ENCODE measurements at regions not wholly inside any gene's neighbourhood (a gene's known extent, or its start where the extent isn't known, plus 50 kb on each side); places are given as distances from the start of the nearest gene placed in this dataset.

- H2AFZ ChIP-seq (ENCODE audit: control insufficient read depth, low read depth, low read length), result no peak overlapping the region
- WGBS (ENCODE audit: insufficient coverage, insufficient replicate concordance, low lambda C conversion rate, missing lambda C conversion rate), result 67% methylated on average over 4 of the region's 4 CpGs
- H4K20me1 ChIP-seq (ENCODE audit: control insufficient read depth, insufficient read depth), result no peaks in the 10 kb centered on the region
- H3K4me1 ChIP-seq (ENCODE audit: control insufficient read depth, insufficient read depth, low read length), result no peaks in the 10 kb centered on the region
- CTCF ChIA-PET, result no interaction called here
- no peaks in the 10 kb centered on the region for H3K36me3 ChIP-seq (ENCODE audit: control insufficient read depth in 2 of 2, insufficient read depth in 2 of 2, low read length in 1 of 2)
- H3K27ac ChIP-seq (ENCODE audit: control insufficient read depth, insufficient read depth), result no peak overlapping the region
- POLR2A ChIA-PET, result no interaction called here
- RAD21 ChIA-PET (ENCODE audit: unreplicated experiment), result no interaction called here
- H3K4me2 ChIP-seq (ENCODE audit: control insufficient read depth, insufficient read depth), result no peak overlapping the region
- ATAC-seq (no peak), FAIRE-seq (no peak), DNase-seq (ENCODE audit: low read depth, low spot score) (no peak)
- intact Hi-C loops (cut with micrococcal nuclease; ENCODE audit: unreplicated experiment), result no loop called here
- no peak overlapping the region for H3K9ac ChIP-seq (ENCODE audit: control insufficient read depth, insufficient read depth, low read length)
- H3K4me3 ChIP-seq, result no peak overlapping the region
- BruUV-seq (replicated peaks), result no TSS peak
- in situ Hi-C loops (cut with MboI), result no loop called here
- SMC1A ChIA-PET (ENCODE audit: uncharacterized antibody, unreplicated experiment), result no interaction called here
- no peaks in the 10 kb centered on the region for H3K79me2 ChIP-seq (ENCODE audit: control insufficient read depth, insufficient read depth, low read length)
- peaks cover 10% of the 10 kb centered on the region; the same call in 2 of the 3 replicates for H3K9me3 ChIP-seq (replicated peaks; ENCODE audit: control insufficient read depth, insufficient read depth, low read length)
- no peaks in the 10 kb centered on the region for H3K27me3 ChIP-seq (replicated peaks in 1 of 2; ENCODE audit: control insufficient read depth in 2 of 2, insufficient read depth in 2 of 2, low read length in 1 of 2)
- TF ChIP-seq, protein P1, sequence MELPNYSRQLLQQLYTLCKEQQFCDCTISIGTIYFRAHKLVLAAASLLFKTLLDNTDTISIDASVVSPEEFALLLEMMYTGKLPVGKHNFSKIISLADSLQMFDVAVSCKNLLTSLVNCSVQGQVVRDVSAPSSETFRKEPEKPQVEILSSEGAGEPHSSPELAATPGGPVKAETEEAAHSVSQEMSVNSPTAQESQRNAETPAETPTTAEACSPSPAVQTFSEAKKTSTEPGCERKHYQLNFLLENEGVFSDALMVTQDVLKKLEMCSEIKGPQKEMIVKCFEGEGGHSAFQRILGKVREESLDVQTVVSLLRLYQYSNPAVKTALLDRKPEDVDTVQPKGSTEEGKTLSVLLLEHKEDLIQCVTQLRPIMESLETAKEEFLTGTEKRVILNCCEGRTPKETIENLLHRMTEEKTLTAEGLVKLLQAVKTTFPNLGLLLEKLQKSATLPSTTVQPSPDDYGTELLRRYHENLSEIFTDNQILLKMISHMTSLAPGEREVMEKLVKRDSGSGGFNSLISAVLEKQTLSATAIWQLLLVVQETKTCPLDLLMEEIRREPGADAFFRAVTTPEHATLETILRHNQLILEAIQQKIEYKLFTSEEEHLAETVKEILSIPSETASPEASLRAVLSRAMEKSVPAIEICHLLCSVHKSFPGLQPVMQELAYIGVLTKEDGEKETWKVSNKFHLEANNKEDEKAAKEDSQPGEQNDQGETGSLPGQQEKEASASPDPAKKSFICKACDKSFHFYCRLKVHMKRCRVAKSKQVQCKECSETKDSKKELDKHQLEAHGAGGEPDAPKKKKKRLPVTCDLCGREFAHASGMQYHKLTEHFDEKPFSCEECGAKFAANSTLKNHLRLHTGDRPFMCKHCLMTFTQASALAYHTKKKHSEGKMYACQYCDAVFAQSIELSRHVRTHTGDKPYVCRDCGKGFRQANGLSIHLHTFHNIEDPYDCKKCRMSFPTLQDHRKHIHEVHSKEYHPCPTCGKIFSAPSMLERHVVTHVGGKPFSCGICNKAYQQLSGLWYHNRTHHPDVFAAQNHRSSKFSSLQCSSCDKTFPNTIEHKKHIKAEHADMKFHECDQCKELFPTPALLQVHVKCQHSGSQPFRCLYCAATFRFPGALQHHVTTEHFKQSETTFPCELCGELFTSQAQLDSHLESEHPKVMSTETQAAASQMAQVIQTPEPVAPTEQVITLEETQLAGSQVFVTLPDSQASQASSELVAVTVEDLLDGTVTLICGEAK (IDR thresholded peaks at IDR 0.05; ENCODE audit: borderline replicate concordance), result no peak
- TF ChIP-seq BRCA1 (IDR thresholded peaks at IDR 0.05; ENCODE audit: low read depth, low read length), result no peak
- no peak for TF ChIP-seq CHD2 (IDR thresholded peaks at IDR 0.05; ENCODE audit: borderline replicate concordance, low read depth, low read length)
- no peak for TF ChIP-seq CEBPZ (IDR thresholded peaks at IDR 0.05; ENCODE audit: low read depth, low read length)
- TF ChIP-seq IRF5 (IDR thresholded peaks at IDR 0.05; ENCODE audit: borderline replicate concordance), result no peak
- no peak for TF ChIP-seq GATAD2B (conservative IDR thresholded peaks at IDR 0.05; ENCODE audit: low read depth)
- no peak for TF ChIP-seq ZNF217 (IDR thresholded peaks at IDR 0.05)
- TF ChIP-seq BCLAF1 (IDR thresholded peaks at IDR 0.05), result no peak
- TF ChIP-seq EZH2 (IDR thresholded peaks at IDR 0.05; ENCODE audit: borderline replicate concordance, control insufficient read depth, low read depth, low read length), result no peak
- TF ChIP-seq SMC3 (IDR thresholded peaks at IDR 0.05; ENCODE audit: borderline replicate concordance, low read length), result no peak
- no peak for TF ChIP-seq SMAD5 (IDR thresholded peaks at IDR 0.05; ENCODE audit: low read depth)
- TF ChIP-seq, protein P2, sequence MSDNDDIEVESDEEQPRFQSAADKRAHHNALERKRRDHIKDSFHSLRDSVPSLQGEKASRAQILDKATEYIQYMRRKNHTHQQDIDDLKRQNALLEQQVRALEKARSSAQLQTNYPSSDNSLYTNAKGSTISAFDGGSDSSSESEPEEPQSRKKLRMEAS (IDR thresholded peaks at IDR 0.05; ENCODE audit: low read depth, low read length), result no peak
- TF ChIP-seq LARP7 (IDR thresholded peaks at IDR 0.05), result no peak
These were observed 72.2 kb upstream of the BRD7 start for GRCh38 chr16:50440991-50441390.
